ENCODE measurements at regions not wholly inside any gene's neighbourhood (a gene's known extent, or its start where the extent isn't known, plus 50 kb on each side); places are given as distances from the start of the nearest gene placed in this dataset.
A peak's percentile ranks its signal among the peaks of the same experiment; 100 is the strongest.

DNA sequence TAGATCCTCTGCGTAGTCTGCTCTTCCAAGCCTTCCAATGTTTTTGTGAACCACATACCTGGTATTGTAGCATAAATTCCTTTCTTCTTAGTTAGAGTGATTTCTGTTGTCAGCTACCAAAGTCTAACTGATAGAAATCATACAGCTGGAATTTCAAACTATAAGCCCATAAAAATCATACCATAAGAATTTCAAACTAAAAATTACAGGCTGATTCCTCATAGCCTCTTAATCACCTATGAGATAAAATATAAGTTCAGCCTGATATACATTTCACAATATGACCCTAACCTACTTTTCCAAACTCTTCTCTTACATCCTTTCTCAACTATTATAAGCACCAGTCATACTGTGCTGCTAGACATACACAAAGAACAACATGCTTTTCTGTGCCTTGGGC is 64.8 kb downstream of the PTHLH start:
- peak; percentile 30 for DNase-seq (ENCODE audit: low read depth)

GRCh38 chr12:27906658-27907473 is 65.7 kb downstream of the PTHLH start:
- peak; percentile 49 for DNase-seq (ENCODE audit: low read depth)

DNA sequence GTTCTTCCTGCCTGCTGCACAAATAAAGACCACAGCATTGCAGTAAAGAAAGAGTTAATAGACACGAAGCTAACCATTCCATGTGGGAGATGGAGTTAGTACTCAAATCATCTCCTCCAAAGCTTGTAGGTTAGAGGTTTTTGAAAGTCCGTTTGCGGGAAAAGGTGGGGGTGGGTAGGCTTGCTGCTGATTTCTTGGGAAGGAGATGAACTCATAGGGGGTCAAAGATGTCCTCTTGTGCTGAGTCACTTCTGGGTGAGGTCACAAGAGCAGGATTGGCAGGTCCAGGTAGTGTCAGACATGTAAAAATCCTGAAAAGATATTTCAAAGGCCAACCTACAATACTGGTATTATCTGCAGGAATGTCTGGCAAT is 66.4 kb downstream of the PTHLH start:
- peak; percentile 16 for DNase-seq (ENCODE audit: low read depth)

GRCh38 chr12:27905285-27906126 is 67.0 kb downstream of the PTHLH start:
- DNase-seq (ENCODE audit: low read depth) = peak; percentile 4

DNA sequence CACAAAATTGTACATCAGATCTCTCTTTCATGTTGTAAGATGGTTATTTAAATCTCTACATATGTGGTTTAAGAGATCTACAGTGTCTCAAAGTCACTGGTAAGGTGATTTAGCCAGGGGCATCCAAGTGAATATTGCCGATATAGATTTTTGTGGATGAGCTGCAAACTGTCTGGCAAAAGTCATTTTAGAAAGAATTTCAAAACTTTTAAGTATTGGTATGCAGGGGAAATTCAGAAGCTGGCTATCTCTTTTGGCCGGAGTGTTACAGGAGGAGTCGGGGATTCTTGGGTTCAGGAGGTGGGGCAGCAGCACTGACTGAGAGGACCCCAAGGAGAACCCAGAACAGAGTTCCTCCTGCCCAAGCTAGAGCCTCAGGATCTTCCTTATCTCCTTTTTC is 69.9 kb downstream of the PTHLH start:
- no peak for DNase-seq (ENCODE audit: low read depth)

- DNase-seq (ENCODE audit: low read depth) = peak; percentile 52
Observed at GRCh38 chr12:27901959-27902358, 70.6 kb downstream of the PTHLH start.

GRCh38 chr12:27900920-27901879 is 71.3 kb downstream of the PTHLH start:
- DNase-seq (ENCODE audit: low read depth) = no peak

DNA sequence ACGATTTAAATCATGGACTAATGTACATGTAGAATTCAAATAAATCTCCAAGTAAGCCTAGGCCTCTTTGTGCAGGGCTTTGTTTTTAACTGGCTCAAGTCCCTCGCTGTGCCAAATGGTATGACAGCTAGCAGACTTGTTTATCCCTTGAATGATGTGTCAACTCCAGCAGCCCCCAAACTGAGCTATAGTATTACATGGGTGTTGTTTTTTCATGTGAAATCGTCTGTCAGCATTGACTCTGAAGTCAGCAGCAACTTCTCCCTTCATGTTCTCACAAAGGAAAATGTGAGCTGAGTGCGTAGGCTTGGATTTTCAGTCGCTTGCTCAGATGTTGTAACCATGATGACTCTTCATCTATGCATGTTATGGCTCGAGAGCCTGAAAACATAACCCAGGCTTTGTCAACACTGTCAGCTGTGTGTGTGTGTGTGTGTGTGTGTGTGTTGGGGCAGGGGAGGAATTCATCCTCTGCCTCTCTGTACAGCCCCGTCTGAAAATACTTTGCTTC is 73.3 kb downstream of the PTHLH start:
- peak; percentile 99 for DNase-seq (ENCODE audit: low read depth)

- no peak for DNase-seq (ENCODE audit: low read depth)
Observed at GRCh38 chr12:27898022-27898421, 74.5 kb downstream of the PTHLH start.

DNA sequence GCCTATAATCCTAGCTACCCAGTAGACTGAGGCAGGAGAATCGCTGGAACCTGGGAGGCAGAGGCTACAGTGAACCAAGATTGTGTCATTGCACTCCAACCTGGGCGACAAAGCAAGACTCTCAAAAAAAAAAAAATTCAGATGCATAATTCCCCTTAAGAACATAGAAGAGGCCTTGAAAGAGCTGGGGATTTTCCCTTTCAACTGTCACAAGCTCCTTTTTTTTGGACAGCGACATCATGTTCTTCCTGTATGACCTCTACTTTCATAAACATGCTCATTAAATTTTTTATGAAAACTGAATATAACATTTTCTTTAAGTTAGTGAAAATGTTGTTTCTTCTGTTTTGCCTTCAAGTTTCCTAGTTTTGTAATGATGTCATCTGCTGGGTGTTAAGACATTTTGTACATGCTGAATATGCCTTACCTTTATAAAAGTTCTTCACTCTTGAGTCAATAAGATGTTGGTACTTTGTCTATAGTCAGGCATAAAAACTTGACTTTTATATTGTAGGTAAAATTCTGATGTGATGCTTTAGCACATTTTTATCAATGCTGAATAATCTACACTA is 76.0 kb downstream of the PTHLH start:
- no peak for DNase-seq (ENCODE audit: low read depth)

DNA sequence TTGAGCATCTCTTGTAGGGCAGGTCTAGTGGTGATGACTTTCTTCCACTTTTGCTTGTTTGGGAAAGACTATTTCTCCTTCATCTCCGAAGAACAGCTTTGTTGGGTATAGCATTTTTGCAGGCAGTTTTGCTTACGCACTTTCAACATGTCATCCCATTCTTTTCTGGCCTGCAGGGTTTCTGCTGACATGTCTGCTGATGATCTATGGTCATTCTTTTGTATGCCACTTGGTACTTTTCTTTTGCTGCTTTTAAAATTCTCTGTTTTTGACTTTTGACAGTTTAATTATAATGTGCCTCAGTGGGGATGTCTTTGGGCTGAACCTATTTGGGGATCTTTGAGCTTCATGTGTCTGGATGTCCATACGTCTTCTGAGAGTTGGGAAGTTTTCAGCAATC is 78.2 kb downstream of the PTHLH start:
- no peak for DNase-seq (ENCODE audit: low read depth)

DNA sequence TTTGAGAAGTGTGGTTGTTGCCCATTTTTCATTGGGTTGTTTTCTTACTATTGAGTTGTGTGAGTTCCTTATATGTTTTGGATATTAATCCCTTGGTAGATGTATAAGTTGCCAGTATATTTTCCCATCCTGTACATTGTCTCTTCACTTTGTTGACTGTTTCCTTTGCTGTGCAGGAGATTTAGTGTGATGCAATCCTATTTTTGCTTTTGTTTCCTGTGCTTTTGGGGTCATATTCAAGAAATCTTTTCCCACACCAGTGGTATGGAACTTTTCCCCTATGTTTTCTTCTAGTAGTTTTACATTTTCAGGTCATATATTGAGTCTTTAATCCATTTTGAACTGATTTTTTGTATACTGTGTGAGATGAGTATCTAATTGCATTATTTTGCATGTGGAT is 92.8 kb downstream of the PTHLH start:
- DNase-seq (ENCODE audit: low read depth) = no peak

DNA sequence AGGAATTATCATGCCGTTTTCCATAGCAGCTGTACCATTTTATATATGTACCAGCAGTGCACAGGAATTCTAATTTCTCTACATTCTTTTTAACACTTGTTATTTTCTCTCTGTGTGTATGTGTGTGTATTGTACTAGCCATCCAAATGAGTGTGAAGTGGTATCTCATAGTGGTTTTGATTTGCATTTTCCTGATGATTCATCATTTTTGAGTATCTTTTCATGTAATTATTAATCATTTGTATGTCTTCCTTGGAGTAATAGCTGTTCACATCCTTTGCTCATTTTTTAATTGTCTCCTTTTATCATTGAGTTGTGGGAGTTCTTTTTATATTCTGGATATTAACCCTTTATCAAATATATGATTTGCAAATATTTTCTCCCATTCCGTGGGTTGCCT is 95.6 kb upstream of the MANSC4 start:
- DNase-seq (ENCODE audit: low read depth) = no peak

- no peak for DNase-seq (ENCODE audit: low read depth)
Observed at GRCh38 chr12:27873010-27873409, 93.0 kb upstream of the MANSC4 start.

GRCh38 chr12:27871946-27872345 is 91.9 kb upstream of the MANSC4 start:
- no peak for DNase-seq (ENCODE audit: low read depth)

DNA sequence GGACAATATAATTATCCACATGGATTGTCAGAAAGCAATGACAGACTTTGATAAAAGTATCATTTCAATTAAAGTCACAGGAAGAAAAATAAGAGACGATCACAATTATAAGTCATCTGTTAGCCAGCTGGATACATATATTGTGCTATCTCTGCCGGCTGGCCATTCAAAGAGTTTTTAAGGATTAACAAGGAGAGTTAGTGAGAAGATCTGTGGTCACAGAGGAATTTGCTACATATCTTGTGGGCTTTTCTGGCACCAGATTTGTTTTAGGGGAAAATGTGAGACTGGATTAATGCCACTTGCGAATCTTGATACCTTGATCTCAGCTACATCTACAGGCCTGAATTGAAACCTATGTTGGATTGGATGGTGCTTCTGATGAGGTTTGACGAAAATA is 90.9 kb upstream of the MANSC4 start:
- peak; percentile 89 for DNase-seq (ENCODE audit: low read depth)

- no peak for DNase-seq (ENCODE audit: low read depth)
Observed at GRCh38 chr12:27869567-27869966, 89.5 kb upstream of the MANSC4 start.

- DNase-seq (ENCODE audit: low read depth) = peak; percentile 63
Observed at GRCh38 chr12:27868139-27868538, 88.1 kb upstream of the MANSC4 start.

GRCh38 chr12:27866373-27867101 is 86.5 kb upstream of the MANSC4 start:
- peak; percentile 62 for DNase-seq (ENCODE audit: low read depth)

GRCh38 chr12:27865421-27865820 is 85.4 kb upstream of the MANSC4 start:
- peak; percentile 89 for DNase-seq (ENCODE audit: low read depth)

DNA sequence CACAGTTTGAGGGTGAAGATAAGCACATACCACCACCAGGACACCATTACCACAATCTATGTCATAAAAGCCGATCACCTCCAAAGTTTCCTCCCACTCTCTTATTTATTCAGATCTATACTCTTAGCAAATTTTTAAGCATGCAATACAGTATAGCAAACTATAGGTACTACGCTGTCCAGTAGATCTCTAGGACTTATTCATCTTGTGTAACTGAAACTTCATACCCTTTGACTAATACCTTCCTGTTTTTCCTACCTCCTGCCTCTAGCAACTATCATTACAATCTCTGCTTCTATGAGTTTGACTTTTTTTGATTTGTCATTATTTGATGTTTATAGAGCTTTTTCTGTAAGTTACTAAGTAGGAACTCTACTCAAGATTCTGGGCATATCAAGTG is 84.5 kb upstream of the MANSC4 start:
- peak; percentile 59 for DNase-seq (ENCODE audit: low read depth)
